Stomach (tissue), 8 donors: ENCODE measurements at regions not wholly inside any gene's neighbourhood (a gene's known extent, or its start where the extent isn't known, plus 50 kb on each side); places are given as distances from the start of the nearest gene placed in this dataset.

Source experiments
- DNase-seq, 2 donors: peaks; one replicate each; pipeline versions ENCODE4 v3.0.0 to v3.0.0-alpha.2; 2013 to 2019
- H3K27ac ChIP-seq, 5 donors: fragments of 200-600 bp in 4 of 5; sonication (generic) in 4 of 5; one replicate each; pipeline ENCODE4 v1.5.1; 2013 to 2019; ENCODE audit warnings: mild to moderate bottlenecking in 1 of 5, moderate library complexity in 1 of 5
- H3K27me3 ChIP-seq, 3 donors: fragments of 200-600 bp; sonication (generic); one replicate each; pipeline ENCODE4 v1.5.1; 2017 to 2019; ENCODE audit warnings: mixed run types in 1 of 3
- H3K36me3 ChIP-seq, 4 donors: fragments of 200-600 bp; sonication (generic); 1 replicate in 3 of 4; 2 replicates in 1 of 4; pipeline ENCODE4 v1.5.1; 2016 to 2019
- H3K4me1 ChIP-seq, 4 donors: fragments of 200-600 bp; sonication (generic); one replicate each; pipeline ENCODE4 v1.5.1; 2016 to 2019
- H3K4me3 ChIP-seq, 4 donors: fragments of 200-600 bp; sonication (generic) in 3 of 4; one replicate each; pipeline ENCODE4 v1.5.1; 2016 to 2019; ENCODE audit warnings: mild to moderate bottlenecking in 1 of 4
- H3K9me3 ChIP-seq, 4 donors: fragments of 200-600 bp; sonication (generic); one replicate each; pipeline ENCODE4 v1.5.1; 2016 to 2019
- EP300 ChIP-seq: sonication (generic); formaldehyde crosslinking; IDR thresholded peaks from one replicate; pipeline ENCODE4 v1.6.1; 2017; ENCODE audit warnings: antibody characterized with exemption
- POLR2A ChIP-seq, 4 donors: fragments of 450-650 bp; IDR thresholded peaks; one replicate each; pipeline ENCODE4 v1.6.1; 2016; ENCODE audit warnings: antibody characterized with exemption in 4 of 4, control low read depth in 2 of 4, mild to moderate bottlenecking in 1 of 4, moderate library complexity in 1 of 4
- POLR2AphosphoS5 ChIP-seq, 3 donors: sonication (generic); formaldehyde crosslinking; IDR thresholded peaks; one replicate each; pipeline ENCODE4 v1.6.1; 2016; ENCODE audit warnings: antibody characterized with exemption in 3 of 3
- WGBS, 5 donors: extraction: QIAGEN DNeasy Blood & Tissue Kit in 3 of 5; methylation state at CpG; one replicate each; pipeline versions ENCODE4 v1.1.5 to v1.1.7; 2013 to 2018; 5-methylcytosine and 5-hydroxymethylcytosine counted together
- intact Hi-C: fragments of 100-400 bp; cut with DNase I; formaldehyde crosslinking; loops from one replicate; pipeline ENCODE4 v1.15.1; 2023; ENCODE audit warnings: low total_unique reads
- TF ChIP-seq, protein P1 (sequence below), 7 experiments: fragments of 450-650 bp in 4 of 7; fragments of 200-600 bp in 3 of 7; sonication (generic) in 3 of 7; IDR thresholded peaks; one replicate each; pipeline ENCODE4 v1.5.1; 2016 to 2019; ENCODE audit warnings: antibody characterized with exemption in 7 of 7, control low read depth in 2 of 7, mild to moderate bottlenecking in 1 of 7
- donor health status: healthy with polysubstance abuse.
- donor health status: Bipolar disorder and iron deficiency.
- donor health status: healthy.

GRCh38 chr5:164597293-164597900 lies 1092.0 kb downstream of the MAT2B start:
- intact Hi-C loops: no loop called here
- Histone ChIP-seq H3K27ac (no peak overlapping the region), H3K36me3 (no peaks in the 10 kb centered on the region), H3K27me3 (no peaks in the 10 kb centered on the region), H3K4me1 (no peaks in the 10 kb centered on the region), H3K4me3 (no peak overlapping the region), H3K9me3 (peaks cover 0 to 6% (median 0%) of the 10 kb centered on the region in 4 donors)
- 44 to 56% (median 51%) methylated on average over 5 of the region's 5 CpGs for WGBS, 5 donors
- no peak for DNase-seq
- TF ChIP-seq, protein P1, sequence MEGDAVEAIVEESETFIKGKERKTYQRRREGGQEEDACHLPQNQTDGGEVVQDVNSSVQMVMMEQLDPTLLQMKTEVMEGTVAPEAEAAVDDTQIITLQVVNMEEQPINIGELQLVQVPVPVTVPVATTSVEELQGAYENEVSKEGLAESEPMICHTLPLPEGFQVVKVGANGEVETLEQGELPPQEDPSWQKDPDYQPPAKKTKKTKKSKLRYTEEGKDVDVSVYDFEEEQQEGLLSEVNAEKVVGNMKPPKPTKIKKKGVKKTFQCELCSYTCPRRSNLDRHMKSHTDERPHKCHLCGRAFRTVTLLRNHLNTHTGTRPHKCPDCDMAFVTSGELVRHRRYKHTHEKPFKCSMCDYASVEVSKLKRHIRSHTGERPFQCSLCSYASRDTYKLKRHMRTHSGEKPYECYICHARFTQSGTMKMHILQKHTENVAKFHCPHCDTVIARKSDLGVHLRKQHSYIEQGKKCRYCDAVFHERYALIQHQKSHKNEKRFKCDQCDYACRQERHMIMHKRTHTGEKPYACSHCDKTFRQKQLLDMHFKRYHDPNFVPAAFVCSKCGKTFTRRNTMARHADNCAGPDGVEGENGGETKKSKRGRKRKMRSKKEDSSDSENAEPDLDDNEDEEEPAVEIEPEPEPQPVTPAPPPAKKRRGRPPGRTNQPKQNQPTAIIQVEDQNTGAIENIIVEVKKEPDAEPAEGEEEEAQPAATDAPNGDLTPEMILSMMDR (IDR thresholded peaks at IDR 0.05): no peak
- no peak for TF ChIP-seq POLR2AphosphoS5 (IDR thresholded peaks at IDR 0.05)
- TF ChIP-seq POLR2A (IDR thresholded peaks at IDR 0.05): no peak
- no peak for TF ChIP-seq EP300

DNA sequence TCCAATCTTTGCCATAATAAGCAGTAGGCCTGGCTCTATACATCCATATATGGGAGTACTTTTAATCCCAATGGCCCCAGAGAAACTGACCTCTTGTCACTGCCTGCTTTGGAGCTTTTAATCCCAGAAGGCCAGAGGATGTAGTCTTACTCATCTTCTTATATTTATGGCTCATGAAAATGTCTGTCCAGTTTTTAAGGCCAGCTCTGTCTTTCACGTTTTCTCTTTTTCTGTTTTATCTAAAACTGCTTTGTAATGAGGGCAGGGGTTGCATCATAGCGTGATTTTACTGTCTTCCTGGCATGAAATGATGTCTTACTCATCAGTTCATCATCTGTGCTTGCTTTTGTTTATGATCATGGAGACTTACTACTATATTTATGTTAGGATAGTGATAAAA lies 1094.9 kb downstream of the MAT2B start:
- Histone ChIP-seq H3K27ac (no peak overlapping the region), H3K4me1 (no peaks in the 10 kb centered on the region), H3K9me3 (peaks cover 0 to 6% (median 0%) of the 10 kb centered on the region in 4 donors), H3K27me3 (no peaks in the 10 kb centered on the region), H3K36me3 (no peaks in the 10 kb centered on the region), H3K4me3 (no peak overlapping the region)
- intact Hi-C loops: no loop called here
- no peak for DNase-seq
- WGBS, 5 donors: 52 to 61% (median 57%) methylated on average over 2 of the region's 2 CpGs
- TF ChIP-seq POLR2A (IDR thresholded peaks at IDR 0.05): no peak
- TF ChIP-seq POLR2AphosphoS5 (IDR thresholded peaks at IDR 0.05): no peak
- TF ChIP-seq EP300: no peak
- TF ChIP-seq, protein P1 (IDR thresholded peaks at IDR 0.05): no peak

DNA sequence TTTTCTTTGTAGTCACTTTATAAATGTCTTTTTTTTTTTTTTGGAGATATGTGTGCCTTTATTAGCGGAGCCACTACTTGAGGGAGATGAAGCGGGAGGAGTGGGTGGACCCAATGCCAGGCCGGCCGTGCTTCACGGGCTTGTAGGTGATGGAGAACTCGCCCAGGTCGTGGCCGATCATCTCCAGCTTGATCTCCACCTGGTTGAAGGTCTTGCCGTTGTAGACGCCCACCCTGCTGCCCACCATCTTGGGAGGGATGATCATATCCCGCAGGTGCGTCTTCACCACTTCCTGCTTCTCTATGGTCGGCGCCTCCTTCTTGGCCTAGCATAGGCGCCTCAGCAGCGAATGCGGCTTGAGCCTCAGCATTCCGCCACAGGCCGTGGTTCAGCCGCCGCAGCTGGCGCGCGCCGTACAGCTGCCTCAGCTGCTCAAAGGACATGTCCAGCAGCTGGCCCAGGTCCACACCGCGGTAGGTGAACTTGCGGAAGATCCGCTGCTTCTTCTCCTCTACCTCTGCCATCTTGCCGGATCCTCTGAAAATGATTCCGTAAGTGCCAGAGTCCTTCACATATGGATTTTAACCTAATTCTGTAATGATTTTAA lies 1095.6 kb downstream of the MAT2B start:
- no peak overlapping the region for H3K4me3 ChIP-seq
- TF ChIP-seq POLR2AphosphoS5 (IDR thresholded peaks at IDR 0.05) (no peak), POLR2A (IDR thresholded peaks at IDR 0.05) (no peak), EP300 (no peak)
- TF ChIP-seq, protein P1 (IDR thresholded peaks at IDR 0.05): no peak
- no peaks in the 10 kb centered on the region for H3K36me3 ChIP-seq
- H3K27me3 ChIP-seq: no peaks in the 10 kb centered on the region
- no peak for DNase-seq
- H3K27ac ChIP-seq: no peak overlapping the region
- H3K9me3 ChIP-seq: peaks cover 0 to 6% (median 0%) of the 10 kb centered on the region in 4 donors
- H3K4me1 ChIP-seq: no peaks in the 10 kb centered on the region
- 96 to 98% (median 97%) methylated on average over 31 of the region's 31 CpGs for whole genome bisulfite sequencing, 5 donors
- intact Hi-C loops: no loop called here

- H3K27ac ChIP-seq: no peak overlapping the region
- TF ChIP-seq POLR2A (IDR thresholded peaks at IDR 0.05): no peak
- TF ChIP-seq EP300: no peak
- no peak for TF ChIP-seq POLR2AphosphoS5 (IDR thresholded peaks at IDR 0.05)
- TF ChIP-seq, protein P1 (IDR thresholded peaks at IDR 0.05): no peak
- no peaks in the 10 kb centered on the region for H3K4me1 ChIP-seq
- DNase-seq: no peak
- no peaks in the 10 kb centered on the region for H3K9me3 ChIP-seq
- H3K4me3 ChIP-seq: no peak overlapping the region
- no peaks in the 10 kb centered on the region for H3K27me3 ChIP-seq
- 90 to 97% (median 95%) methylated on average over 4 of the region's 4 CpGs for WGBS, 5 donors
- H3K36me3 ChIP-seq: no peaks in the 10 kb centered on the region
- intact Hi-C loops: no loop called here
These were observed 1103.1 kb downstream of the MAT2B start for GRCh38 chr5:164608507-164608906.
